ENCODE measurements at regions not wholly inside any gene's neighbourhood (a gene's known extent, or its start where the extent isn't known, plus 50 kb on each side); places are given as distances from the start of the nearest gene placed in this dataset.

DNA sequence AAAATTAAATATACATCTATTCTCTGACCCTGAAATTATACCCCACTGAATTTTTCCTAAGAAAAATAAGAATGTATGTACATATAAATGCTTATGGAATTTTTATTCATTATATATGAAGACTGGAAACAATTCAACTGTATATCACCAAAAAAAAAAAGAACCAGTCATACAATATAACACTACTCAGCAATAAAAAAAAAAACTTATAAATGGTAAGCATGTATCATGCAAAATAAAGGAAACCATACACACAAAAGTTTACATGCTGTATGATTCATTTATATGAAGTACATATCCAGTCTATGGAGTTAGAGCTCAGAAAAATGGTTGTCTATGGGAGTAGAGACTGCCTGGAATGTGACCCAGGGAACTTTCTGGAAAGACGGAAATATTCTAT lies 199.4 kb upstream of the MIR17HG start (continued):
- TF ChIP-seq E2F1 (CRISPR knock-in tag; IDR thresholded peaks at IDR 0.05) = no peak
- no peak for TF ChIP-seq ZNF219 (CRISPR knock-in tag; IDR thresholded peaks at IDR 0.05; ENCODE audit: borderline replicate concordance)
- TF ChIP-seq, protein P1, sequence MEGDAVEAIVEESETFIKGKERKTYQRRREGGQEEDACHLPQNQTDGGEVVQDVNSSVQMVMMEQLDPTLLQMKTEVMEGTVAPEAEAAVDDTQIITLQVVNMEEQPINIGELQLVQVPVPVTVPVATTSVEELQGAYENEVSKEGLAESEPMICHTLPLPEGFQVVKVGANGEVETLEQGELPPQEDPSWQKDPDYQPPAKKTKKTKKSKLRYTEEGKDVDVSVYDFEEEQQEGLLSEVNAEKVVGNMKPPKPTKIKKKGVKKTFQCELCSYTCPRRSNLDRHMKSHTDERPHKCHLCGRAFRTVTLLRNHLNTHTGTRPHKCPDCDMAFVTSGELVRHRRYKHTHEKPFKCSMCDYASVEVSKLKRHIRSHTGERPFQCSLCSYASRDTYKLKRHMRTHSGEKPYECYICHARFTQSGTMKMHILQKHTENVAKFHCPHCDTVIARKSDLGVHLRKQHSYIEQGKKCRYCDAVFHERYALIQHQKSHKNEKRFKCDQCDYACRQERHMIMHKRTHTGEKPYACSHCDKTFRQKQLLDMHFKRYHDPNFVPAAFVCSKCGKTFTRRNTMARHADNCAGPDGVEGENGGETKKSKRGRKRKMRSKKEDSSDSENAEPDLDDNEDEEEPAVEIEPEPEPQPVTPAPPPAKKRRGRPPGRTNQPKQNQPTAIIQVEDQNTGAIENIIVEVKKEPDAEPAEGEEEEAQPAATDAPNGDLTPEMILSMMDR (IDR thresholded peaks at IDR 0.05) = no peak
- TF ChIP-seq, protein P2, sequence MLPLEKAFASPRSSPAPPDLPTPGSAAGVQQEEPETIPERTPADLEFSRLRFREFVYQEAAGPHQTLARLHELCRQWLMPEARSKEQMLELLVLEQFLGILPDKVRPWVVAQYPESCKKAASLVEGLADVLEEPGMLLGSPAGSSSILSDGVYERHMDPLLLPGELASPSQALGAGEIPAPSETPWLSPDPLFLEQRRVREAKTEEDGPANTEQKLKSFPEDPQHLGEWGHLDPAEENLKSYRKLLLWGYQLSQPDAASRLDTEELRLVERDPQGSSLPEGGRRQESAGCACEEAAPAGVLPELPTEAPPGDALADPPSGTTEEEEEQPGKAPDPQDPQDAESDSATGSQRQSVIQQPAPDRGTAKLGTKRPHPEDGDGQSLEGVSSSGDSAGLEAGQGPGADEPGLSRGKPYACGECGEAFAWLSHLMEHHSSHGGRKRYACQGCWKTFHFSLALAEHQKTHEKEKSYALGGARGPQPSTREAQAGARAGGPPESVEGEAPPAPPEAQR (CRISPR knock-in tag; IDR thresholded peaks at IDR 0.05) = no peak
- TF ChIP-seq IRF2 (CRISPR knock-in tag; IDR thresholded peaks at IDR 0.05; ENCODE audit: borderline replicate concordance, low read depth) = no peak
- no peak for TF ChIP-seq TP53 (CRISPR knock-in tag; IDR thresholded peaks at IDR 0.05)

GRCh38 chr13:91151921-91152320 lies 195.6 kb upstream of the MIR17HG start:
- no peaks in the 10 kb centered on the region for H3K9me3 Mint-ChIP-seq
- no peak overlapping the region for H3K4me3 Mint-ChIP-seq
- ATAC-seq = no peak
- H3K4me1 Mint-ChIP-seq = peaks cover 42% of the 10 kb centered on the region
- ChIA-PET POLR2A (no interaction called here), CTCF (interaction anchor here (1.3 kb wide), 1 partner anchor 74 kb away, joined by 4 read pairs; no protein-coding TSS in a partner anchor)
- DNase-seq (ENCODE audit: low spot score) = no peak
- H3K27ac Mint-ChIP-seq = no peak overlapping the region
- TF ChIP-seq TEAD4 (CRISPR knock-in tag; IDR thresholded peaks at IDR 0.05) (no peak), ZNF121 (CRISPR knock-in tag; IDR thresholded peaks at IDR 0.05) (no peak), ELF4 (CRISPR knock-in tag; IDR thresholded peaks at IDR 0.05; ENCODE audit: low read depth) (no peak), SOX15 (CRISPR knock-in tag; IDR thresholded peaks at IDR 0.05) (no peak), KAT7 (CRISPR knock-in tag; IDR thresholded peaks at IDR 0.05; ENCODE audit: borderline replicate concordance) (no peak), NR3C1 (CRISPR knock-in tag; conservative IDR thresholded peaks at IDR 0.05; ENCODE audit: low read depth) (no peak), ZNF219 (CRISPR knock-in tag; IDR thresholded peaks at IDR 0.05; ENCODE audit: borderline replicate concordance) (no peak)
- no peaks in the 10 kb centered on the region for H3K27me3 Mint-ChIP-seq (ENCODE audit: low read depth)
- H3K36me3 Mint-ChIP-seq = no peaks in the 10 kb centered on the region

- ChIA-PET CTCF (no interaction called here), POLR2A (no interaction called here)
- Mint-ChIP-seq H3K36me3 (no peaks in the 10 kb centered on the region), H3K27ac (no peak overlapping the region), H3K4me3 (no peak overlapping the region), H3K4me1 (peaks cover 47% of the 10 kb centered on the region), H3K9me3 (no peaks in the 10 kb centered on the region), H3K27me3 (ENCODE audit: low read depth) (no peaks in the 10 kb centered on the region)
- ATAC-seq (no peak), DNase-seq (ENCODE audit: low spot score) (no peak)
- no peak for TF ChIP-seq FOXP1 (CRISPR knock-in tag; IDR thresholded peaks at IDR 0.05; ENCODE audit: borderline replicate concordance)
- no peak for TF ChIP-seq OVOL2 (CRISPR knock-in tag; IDR thresholded peaks at IDR 0.05; ENCODE audit: borderline replicate concordance)
- TF ChIP-seq, protein P3, sequence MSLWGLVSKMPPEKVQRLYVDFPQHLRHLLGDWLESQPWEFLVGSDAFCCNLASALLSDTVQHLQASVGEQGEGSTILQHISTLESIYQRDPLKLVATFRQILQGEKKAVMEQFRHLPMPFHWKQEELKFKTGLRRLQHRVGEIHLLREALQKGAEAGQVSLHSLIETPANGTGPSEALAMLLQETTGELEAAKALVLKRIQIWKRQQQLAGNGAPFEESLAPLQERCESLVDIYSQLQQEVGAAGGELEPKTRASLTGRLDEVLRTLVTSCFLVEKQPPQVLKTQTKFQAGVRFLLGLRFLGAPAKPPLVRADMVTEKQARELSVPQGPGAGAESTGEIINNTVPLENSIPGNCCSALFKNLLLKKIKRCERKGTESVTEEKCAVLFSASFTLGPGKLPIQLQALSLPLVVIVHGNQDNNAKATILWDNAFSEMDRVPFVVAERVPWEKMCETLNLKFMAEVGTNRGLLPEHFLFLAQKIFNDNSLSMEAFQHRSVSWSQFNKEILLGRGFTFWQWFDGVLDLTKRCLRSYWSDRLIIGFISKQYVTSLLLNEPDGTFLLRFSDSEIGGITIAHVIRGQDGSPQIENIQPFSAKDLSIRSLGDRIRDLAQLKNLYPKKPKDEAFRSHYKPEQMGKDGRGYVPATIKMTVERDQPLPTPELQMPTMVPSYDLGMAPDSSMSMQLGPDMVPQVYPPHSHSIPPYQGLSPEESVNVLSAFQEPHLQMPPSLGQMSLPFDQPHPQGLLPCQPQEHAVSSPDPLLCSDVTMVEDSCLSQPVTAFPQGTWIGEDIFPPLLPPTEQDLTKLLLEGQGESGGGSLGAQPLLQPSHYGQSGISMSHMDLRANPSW (CRISPR knock-in tag; conservative IDR thresholded peaks at IDR 0.05; ENCODE audit: low read depth) = no peak
- no peak for TF ChIP-seq TEAD4 (CRISPR knock-in tag; IDR thresholded peaks at IDR 0.05)
- TF ChIP-seq, protein P4, sequence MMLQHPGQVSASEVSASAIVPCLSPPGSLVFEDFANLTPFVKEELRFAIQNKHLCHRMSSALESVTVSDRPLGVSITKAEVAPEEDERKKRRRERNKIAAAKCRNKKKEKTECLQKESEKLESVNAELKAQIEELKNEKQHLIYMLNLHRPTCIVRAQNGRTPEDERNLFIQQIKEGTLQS (CRISPR knock-in tag; conservative IDR thresholded peaks at IDR 0.05) = no peak
- no peak for TF ChIP-seq HMGA2 (CRISPR knock-in tag; IDR thresholded peaks at IDR 0.05)
- no peak for TF ChIP-seq FOXP4 (CRISPR knock-in tag; IDR thresholded peaks at IDR 0.05)
- no peak for TF ChIP-seq E2F5 (CRISPR knock-in tag; IDR thresholded peaks at IDR 0.05)
- TF ChIP-seq ZNF423 (CRISPR knock-in tag; IDR thresholded peaks at IDR 0.05) = no peak
- no peak for TF ChIP-seq GRHL2 (CRISPR knock-in tag; IDR thresholded peaks at IDR 0.05; ENCODE audit: insufficient replicate concordance, severe bottlenecking)
- no peak for TF ChIP-seq CDX4 (CRISPR knock-in tag; IDR thresholded peaks at IDR 0.05; ENCODE audit: borderline replicate concordance)
Observed at GRCh38 chr13:91153372-91153771, 194.1 kb upstream of the MIR17HG start.
